GM18858 (cell line): ENCODE measurements at regions not wholly inside any gene's neighbourhood (a gene's known extent, or its start where the extent isn't known, plus 50 kb on each side); places are given as distances from the start of the nearest gene placed in this dataset.
"Not testable (repeated sequence)": the region's sequence is repeated elsewhere in the genome, so short reads cannot be mapped to it uniquely, and the experiment has no call there.

Source experiments
- ATAC-seq: cut with Tn5 transposase; IDR thresholded peaks from one replicate; pipeline ENCODE4 v1.9.1; 2021; ENCODE audit not compliant: unreplicated experiment

- no peak for ATAC-seq
These were observed 155.4 kb upstream of the MARCKS start for GRCh38 chr6:113701552-113702254.

GRCh38 chr6:113707194-113707593 is 150.0 kb upstream of the MARCKS start:
- ATAC-seq = no peak

- ATAC-seq = no peak
These were observed 147.1 kb upstream of the MARCKS start for GRCh38 chr6:113709936-113710509.

GRCh38 chr6:113713665-113714064 is 143.5 kb upstream of the MARCKS start:
- ATAC-seq = no peak

- no peak for ATAC-seq
These were observed 138.6 kb upstream of the MARCKS start for GRCh38 chr6:113718588-113718987.

- no peak for ATAC-seq
These were observed 138.1 kb upstream of the MARCKS start for GRCh38 chr6:113719064-113719463.

- no peak for ATAC-seq
These were observed 137.6 kb upstream of the MARCKS start for GRCh38 chr6:113719545-113719944.

GRCh38 chr6:113723182-113723581 is 134.0 kb upstream of the MARCKS start:
- ATAC-seq = no peak

GRCh38 chr6:113724927-113725326 is 132.2 kb upstream of the MARCKS start:
- ATAC-seq = not testable (repeated sequence)

- no peak for ATAC-seq
These were observed 125.6 kb upstream of the MARCKS start for GRCh38 chr6:113731541-113731940.

- ATAC-seq = no peak
These were observed 124.7 kb upstream of the MARCKS start for GRCh38 chr6:113732384-113732966.

GRCh38 chr6:113733381-113733780 is 123.8 kb upstream of the MARCKS start:
- no peak for ATAC-seq

- ATAC-seq = no peak
These were observed 122.2 kb upstream of the MARCKS start for GRCh38 chr6:113734982-113735381.

- ATAC-seq = no peak
These were observed 121.7 kb upstream of the MARCKS start for GRCh38 chr6:113735491-113735890.

GRCh38 chr6:113736978-113737377 is 120.2 kb upstream of the MARCKS start:
- ATAC-seq = no peak

- no peak for ATAC-seq
These were observed 118.0 kb upstream of the MARCKS start for GRCh38 chr6:113739041-113739655.

- no peak for ATAC-seq
These were observed 115.5 kb upstream of the MARCKS start for GRCh38 chr6:113741651-113742050.

- ATAC-seq = no peak
These were observed 114.8 kb upstream of the MARCKS start for GRCh38 chr6:113742342-113742741.

GRCh38 chr6:113744861-113745260 is 112.3 kb upstream of the MARCKS start:
- no peak for ATAC-seq

- no peak for ATAC-seq
These were observed 106.8 kb upstream of the MARCKS start for GRCh38 chr6:113750151-113750855.

- ATAC-seq = no peak
These were observed 102.9 kb upstream of the MARCKS start for GRCh38 chr6:113754291-113754690.
